ENCODE measurements at regions not wholly inside any gene's neighbourhood (a gene's known extent, or its start where the extent isn't known, plus 50 kb on each side); places are given as distances from the start of the nearest gene placed in this dataset.

DNA sequence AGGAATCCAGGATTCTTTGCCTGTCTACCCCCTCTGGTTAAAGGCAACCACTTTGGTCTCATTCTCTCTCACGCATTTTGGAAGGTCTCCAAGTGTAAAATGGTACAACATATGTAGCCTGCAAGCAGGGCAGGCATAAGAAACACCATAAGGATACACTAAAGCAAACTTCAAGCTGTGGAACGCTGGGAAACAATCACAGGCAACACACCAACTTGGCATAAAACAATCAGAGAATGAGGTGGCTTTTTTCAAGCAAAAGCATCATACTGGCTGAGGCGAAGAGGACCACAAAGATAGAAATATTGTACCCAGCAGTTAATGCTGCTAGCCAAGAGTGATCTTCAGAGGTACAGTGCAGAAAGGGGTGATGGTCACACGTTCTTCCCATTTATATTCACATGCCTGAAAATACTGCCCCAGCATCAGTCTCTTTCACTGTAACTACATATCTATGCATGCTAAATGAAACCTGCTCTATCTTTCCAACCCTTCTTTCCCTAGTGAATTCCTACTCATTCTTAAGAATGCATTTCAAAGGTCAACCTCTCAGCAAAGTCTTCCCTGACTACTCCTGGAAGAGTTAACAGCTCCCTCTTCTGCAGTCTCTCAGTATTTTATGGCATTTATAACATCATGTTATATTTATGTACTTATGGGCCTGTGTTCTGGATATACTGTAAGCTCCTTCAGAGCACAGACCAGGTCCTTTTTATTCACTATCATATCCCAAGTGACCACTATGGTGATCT, 71.9 kb upstream of the GALNT5 start:
- H3K36me3 ChIP-seq (ENCODE audit: control insufficient read depth, insufficient read depth, low read length), result no peaks in the 10 kb centered on the region
- 67% methylated on average over 1 of the region's 4 CpGs for WGBS (ENCODE audit: insufficient coverage, low lambda C conversion rate)
- peak; percentile 25 to 63 for DNase-seq

DNA sequence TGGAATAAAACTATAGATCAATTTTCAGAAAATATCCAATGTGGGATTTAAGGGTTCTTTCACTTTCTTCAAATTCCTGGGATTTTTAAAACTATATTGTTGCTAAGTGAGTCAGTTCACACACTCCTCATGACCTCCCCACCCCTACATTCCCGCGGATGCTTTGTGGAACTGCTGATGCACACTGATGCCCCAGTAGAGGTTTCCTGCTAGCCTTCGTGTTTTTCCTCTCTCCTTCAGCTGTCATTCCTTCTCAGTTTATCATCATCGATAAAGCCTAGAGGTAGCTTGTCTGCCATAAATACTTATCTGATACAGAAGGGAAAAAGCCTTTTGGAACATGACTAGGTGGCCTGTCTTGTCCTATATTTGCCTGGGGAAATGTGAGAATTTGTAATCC, 67.4 kb upstream of the GALNT5 start:
- Histone ChIP-seq H3K4me1 (ENCODE audit: control insufficient read depth, insufficient read depth, low read length) (no peaks in the 10 kb centered on the region), H3K27ac (ENCODE audit: low read length) (no peak overlapping the region), H3K36me3 (ENCODE audit: control insufficient read depth, insufficient read depth, low read length) (no peaks in the 10 kb centered on the region), H3K9me3 (ENCODE audit: control insufficient read depth, low read depth, low read length) (no peaks in the 10 kb centered on the region), H3K4me3 (ENCODE audit: low read length) (no peak overlapping the region), H3K27me3 (ENCODE audit: control insufficient read depth, insufficient read depth, low read length) (no peaks in the 10 kb centered on the region)
- no peak for DNase-seq
- WGBS (ENCODE audit: insufficient coverage, low lambda C conversion rate), result 58% methylated on average over 2 of the region's 4 CpGs

More for the DNA sequence above, 71.9 kb upstream of the GALNT5 start:
- Histone ChIP-seq H3K4me3 (ENCODE audit: low read length) (no peak overlapping the region), H3K4me1 (ENCODE audit: control insufficient read depth, insufficient read depth, low read length) (no peaks in the 10 kb centered on the region), H3K9me3 (ENCODE audit: control insufficient read depth, low read depth, low read length) (no peaks in the 10 kb centered on the region), H3K27ac (ENCODE audit: low read length) (no peak overlapping the region), H3K27me3 (ENCODE audit: control insufficient read depth, insufficient read depth, low read length) (no peaks in the 10 kb centered on the region)

DNA sequence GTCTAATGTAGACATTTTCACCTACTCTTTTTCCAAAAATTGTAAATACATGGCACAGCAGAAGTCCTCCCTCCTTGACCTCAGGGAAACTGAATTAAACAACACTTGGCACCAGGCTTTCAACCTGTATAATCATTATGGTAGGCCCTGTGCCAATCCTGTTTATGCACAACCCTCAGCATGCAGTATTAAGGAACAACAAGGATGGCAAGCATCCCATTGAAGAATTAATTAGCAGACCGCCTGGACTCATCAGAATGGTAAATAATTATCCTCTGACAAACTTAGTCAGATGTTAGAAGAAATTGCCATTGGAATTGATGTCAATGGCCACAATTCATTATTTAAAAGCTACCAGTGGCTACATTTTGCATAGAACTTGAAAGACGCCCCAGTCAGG, 66.3 kb upstream of the GALNT5 start:
- H3K27ac ChIP-seq (ENCODE audit: low read length), result no peak overlapping the region
- no peak overlapping the region for H3K4me3 ChIP-seq (ENCODE audit: low read length)
- no peaks in the 10 kb centered on the region for H3K27me3 ChIP-seq (ENCODE audit: control insufficient read depth, insufficient read depth, low read length)
- no peak for DNase-seq
- H3K36me3 ChIP-seq (ENCODE audit: control insufficient read depth, insufficient read depth, low read length), result no peaks in the 10 kb centered on the region
- no peaks in the 10 kb centered on the region for H3K9me3 ChIP-seq (ENCODE audit: control insufficient read depth, low read depth, low read length)
- 100% methylated on average over 1 of the region's 2 CpGs for WGBS (ENCODE audit: insufficient coverage, low lambda C conversion rate)
- no peaks in the 10 kb centered on the region for H3K4me1 ChIP-seq (ENCODE audit: control insufficient read depth, insufficient read depth, low read length)

DNA sequence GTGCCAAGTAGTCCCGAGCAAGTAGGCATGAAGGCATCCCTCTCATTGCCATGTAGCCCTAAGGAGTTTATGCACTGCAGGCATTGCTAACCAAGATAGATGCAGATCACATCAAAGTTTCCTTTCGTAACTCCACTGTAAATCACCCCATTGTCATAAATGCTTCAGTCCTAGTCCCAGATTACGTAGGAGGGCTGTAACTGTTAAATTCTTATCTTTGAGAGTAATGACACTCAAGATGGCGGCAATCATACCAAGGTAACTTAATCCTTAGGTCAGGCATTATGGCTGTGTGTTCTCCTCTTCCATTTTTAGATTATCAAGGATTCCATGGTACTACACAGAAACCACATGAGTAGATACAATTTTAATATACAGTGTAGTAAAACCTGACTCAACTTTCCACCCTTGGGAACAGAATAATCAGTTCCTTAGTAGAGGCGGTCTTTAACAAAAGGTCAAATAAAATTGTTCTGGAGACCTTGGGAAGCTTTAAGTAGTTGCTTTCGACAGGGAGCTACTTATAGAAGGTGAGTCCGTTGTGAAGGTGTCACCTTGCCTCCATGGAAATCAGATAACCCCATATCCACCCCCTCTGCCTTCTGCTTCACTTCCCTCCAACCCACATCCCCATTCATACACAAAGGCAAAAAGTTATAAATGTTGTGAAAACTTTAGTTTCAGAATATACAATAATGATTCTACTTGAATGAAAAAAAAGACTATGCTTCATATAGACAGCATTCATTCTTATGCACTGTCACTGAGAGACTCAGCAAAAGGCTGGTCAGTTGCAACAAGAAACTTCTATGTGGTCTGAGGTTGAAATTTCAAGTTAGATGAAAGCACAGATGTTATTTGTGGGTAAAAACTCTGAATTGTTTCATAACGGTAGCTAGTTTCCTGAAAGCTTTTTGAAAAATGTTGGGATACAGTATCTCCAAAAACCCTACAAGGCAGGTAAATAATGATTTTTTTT, 64.8 kb upstream of the GALNT5 start:
- Histone ChIP-seq H3K4me1 (ENCODE audit: control insufficient read depth, insufficient read depth, low read length) (no peaks in the 10 kb centered on the region), H3K27ac (ENCODE audit: low read length) (no peak overlapping the region)
- 100% methylated on average over 1 of the region's 8 CpGs for WGBS (ENCODE audit: insufficient coverage, low lambda C conversion rate)

DNA sequence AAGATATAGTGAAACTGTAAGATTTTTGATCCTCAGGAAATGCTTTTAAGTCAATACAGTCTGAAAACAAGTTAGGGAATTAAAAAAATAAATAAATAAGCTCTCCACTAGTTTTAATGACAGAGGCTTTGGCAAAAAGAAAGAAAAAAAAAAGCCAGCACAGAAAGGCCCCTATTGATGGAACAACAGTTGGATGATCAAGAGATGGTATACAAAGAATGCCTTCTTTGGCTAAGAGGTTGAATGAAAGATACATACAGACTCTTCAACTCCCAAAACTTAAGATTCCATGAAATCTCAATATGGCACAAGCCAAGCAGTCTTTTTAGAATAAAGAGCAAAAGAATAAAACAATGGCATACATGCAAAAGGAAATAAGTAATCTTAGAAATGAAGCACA, 64.0 kb upstream of the GALNT5 start:
- no peaks in the 10 kb centered on the region for H3K36me3 ChIP-seq (ENCODE audit: control insufficient read depth, insufficient read depth, low read length)
- no peak overlapping the region for H3K4me3 ChIP-seq (ENCODE audit: low read length)
- no peaks in the 10 kb centered on the region for H3K27me3 ChIP-seq (ENCODE audit: control insufficient read depth, insufficient read depth, low read length)
- no peak for DNase-seq
- H3K9me3 ChIP-seq (ENCODE audit: control insufficient read depth, low read depth, low read length), result no peaks in the 10 kb centered on the region
- H3K27ac ChIP-seq (ENCODE audit: low read length), result no peak overlapping the region
- no peaks in the 10 kb centered on the region for H3K4me1 ChIP-seq (ENCODE audit: control insufficient read depth, insufficient read depth, low read length)

More for the DNA sequence above, 64.8 kb upstream of the GALNT5 start:
- DNase-seq, result no peak
- Histone ChIP-seq H3K36me3 (ENCODE audit: control insufficient read depth, insufficient read depth, low read length) (no peaks in the 10 kb centered on the region), H3K4me3 (ENCODE audit: low read length) (no peak overlapping the region), H3K9me3 (ENCODE audit: control insufficient read depth, low read depth, low read length) (no peaks in the 10 kb centered on the region), H3K27me3 (ENCODE audit: control insufficient read depth, insufficient read depth, low read length) (no peaks in the 10 kb centered on the region)

DNA sequence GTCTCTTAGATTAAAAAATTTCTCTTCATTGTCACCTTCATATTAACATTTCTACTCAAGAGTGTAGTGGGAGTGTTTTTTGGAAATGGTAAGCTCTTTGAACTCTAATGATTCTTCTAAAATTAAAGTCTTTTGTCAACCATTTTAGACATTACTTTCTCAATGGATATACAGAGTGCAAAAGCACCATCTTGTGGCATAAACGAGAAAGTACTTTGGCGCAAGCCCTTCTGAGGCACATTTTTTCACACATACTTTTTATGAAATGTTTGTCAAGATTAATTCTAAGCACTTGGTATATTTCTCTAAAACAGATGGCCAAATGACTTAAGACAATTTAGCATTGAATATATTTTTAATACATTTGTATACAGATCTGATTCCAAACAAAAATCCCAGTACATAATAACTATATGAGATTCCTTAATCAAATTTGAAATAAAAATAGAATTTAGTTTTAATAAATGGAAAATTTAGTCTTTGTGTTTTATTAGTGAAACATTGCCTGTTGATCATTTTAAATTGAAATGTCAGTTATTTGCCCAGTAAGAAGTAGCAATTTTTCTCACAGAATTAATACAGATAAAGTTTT, 63.3 kb upstream of the GALNT5 start:
- Histone ChIP-seq H3K27me3 (ENCODE audit: control insufficient read depth, insufficient read depth, low read length) (no peaks in the 10 kb centered on the region), H3K4me3 (ENCODE audit: low read length) (no peak overlapping the region), H3K27ac (ENCODE audit: low read length) (no peak overlapping the region), H3K36me3 (ENCODE audit: control insufficient read depth, insufficient read depth, low read length) (no peaks in the 10 kb centered on the region), H3K9me3 (ENCODE audit: control insufficient read depth, low read depth, low read length) (no peaks in the 10 kb centered on the region), H3K4me1 (ENCODE audit: control insufficient read depth, insufficient read depth, low read length) (no peaks in the 10 kb centered on the region)
- 0% methylated on average over 1 of the region's 2 CpGs for WGBS (ENCODE audit: insufficient coverage, low lambda C conversion rate)
- DNase-seq, result peak; percentile 29 to 43

DNA sequence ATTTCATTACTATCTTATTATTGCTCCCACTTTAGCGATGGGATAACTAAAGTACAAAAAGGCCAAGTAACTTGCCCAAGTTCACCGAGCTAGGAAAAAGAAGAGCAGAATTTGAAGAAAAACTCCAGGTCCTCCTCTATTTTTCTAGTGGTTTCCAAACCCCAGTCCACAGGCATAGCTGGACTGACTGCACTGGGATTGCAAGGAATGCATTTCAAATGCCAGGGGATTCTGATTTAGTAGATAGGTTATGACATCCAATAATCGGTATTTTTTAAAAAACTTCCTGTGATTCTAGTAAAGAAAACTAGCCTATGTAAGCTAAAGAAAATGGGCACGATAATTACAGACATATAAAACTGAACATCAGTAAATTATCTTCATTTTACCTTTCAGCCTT, 62.7 kb upstream of the GALNT5 start:
- no peaks in the 10 kb centered on the region for H3K27me3 ChIP-seq (ENCODE audit: control insufficient read depth, insufficient read depth, low read length)
- no peaks in the 10 kb centered on the region for H3K36me3 ChIP-seq (ENCODE audit: control insufficient read depth, insufficient read depth, low read length)
- H3K4me1 ChIP-seq (ENCODE audit: control insufficient read depth, insufficient read depth, low read length), result no peaks in the 10 kb centered on the region
- H3K9me3 ChIP-seq (ENCODE audit: control insufficient read depth, low read depth, low read length), result no peaks in the 10 kb centered on the region
- 94% methylated on average over 2 of the region's 4 CpGs for WGBS (ENCODE audit: insufficient coverage, low lambda C conversion rate)
- H3K27ac ChIP-seq (ENCODE audit: low read length), result no peak overlapping the region
- no peak for DNase-seq
- H3K4me3 ChIP-seq (ENCODE audit: low read length), result no peak overlapping the region

DNA sequence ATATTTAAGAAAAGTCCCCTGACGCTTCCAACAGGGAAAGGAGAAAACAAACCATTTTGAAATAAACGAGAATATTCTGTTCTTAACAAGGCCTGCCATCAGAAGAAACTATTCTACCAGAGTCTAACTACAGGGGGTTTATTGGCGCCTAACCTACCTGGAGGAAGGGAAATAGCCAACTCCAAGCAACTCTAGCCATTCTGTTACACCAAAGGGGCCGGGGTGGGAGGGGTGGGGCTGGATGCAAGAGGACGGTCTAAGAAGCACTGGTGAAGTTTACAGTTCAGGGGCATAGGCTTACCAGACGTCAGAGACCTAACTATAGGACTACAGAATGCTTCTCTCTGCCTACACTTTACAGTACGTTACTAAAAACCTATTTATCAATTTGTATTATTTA, 60.5 kb upstream of the GALNT5 start:
- DNase-seq, result no peak
- Histone ChIP-seq H3K27ac (ENCODE audit: low read length) (no peak overlapping the region), H3K9me3 (ENCODE audit: control insufficient read depth, low read depth, low read length) (no peaks in the 10 kb centered on the region), H3K27me3 (ENCODE audit: control insufficient read depth, insufficient read depth, low read length) (no peaks in the 10 kb centered on the region), H3K4me3 (ENCODE audit: low read length) (no peak overlapping the region), H3K4me1 (ENCODE audit: control insufficient read depth, insufficient read depth, low read length) (no peaks in the 10 kb centered on the region), H3K36me3 (ENCODE audit: control insufficient read depth, insufficient read depth, low read length) (no peaks in the 10 kb centered on the region)
- 100% methylated on average over 1 of the region's 7 CpGs for WGBS (ENCODE audit: insufficient coverage, low lambda C conversion rate)

DNA sequence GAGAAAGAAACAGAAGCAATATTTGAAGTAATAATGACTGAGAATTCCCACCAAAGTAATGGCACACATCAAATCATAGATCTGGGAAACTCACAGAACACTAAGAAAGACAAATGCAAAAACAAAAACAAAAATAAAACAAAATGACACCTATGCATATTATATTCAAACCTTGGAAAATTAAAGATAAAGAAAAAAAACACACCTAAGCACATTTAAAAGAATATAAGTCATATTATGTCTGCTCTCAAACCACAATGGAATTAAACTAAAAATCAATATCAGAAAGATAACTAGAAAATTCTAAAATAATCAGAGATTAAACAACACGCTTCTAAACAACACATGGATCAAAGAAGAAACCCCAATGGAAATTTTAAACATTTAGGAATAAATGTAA, 59.7 kb upstream of the GALNT5 start:
- WGBS (ENCODE audit: insufficient coverage, low lambda C conversion rate), result no CpG with 5 or more reads among the region's 1 CpG
- DNase-seq, result no peak
- H3K4me3 ChIP-seq (ENCODE audit: low read length), result no peak overlapping the region
- H3K27me3 ChIP-seq (ENCODE audit: control insufficient read depth, insufficient read depth, low read length), result no peaks in the 10 kb centered on the region
- H3K4me1 ChIP-seq (ENCODE audit: control insufficient read depth, insufficient read depth, low read length), result no peaks in the 10 kb centered on the region
- no peaks in the 10 kb centered on the region for H3K36me3 ChIP-seq (ENCODE audit: control insufficient read depth, insufficient read depth, low read length)
- H3K27ac ChIP-seq (ENCODE audit: low read length), result no peak overlapping the region
- H3K9me3 ChIP-seq (ENCODE audit: control insufficient read depth, low read depth, low read length), result no peaks in the 10 kb centered on the region

DNA sequence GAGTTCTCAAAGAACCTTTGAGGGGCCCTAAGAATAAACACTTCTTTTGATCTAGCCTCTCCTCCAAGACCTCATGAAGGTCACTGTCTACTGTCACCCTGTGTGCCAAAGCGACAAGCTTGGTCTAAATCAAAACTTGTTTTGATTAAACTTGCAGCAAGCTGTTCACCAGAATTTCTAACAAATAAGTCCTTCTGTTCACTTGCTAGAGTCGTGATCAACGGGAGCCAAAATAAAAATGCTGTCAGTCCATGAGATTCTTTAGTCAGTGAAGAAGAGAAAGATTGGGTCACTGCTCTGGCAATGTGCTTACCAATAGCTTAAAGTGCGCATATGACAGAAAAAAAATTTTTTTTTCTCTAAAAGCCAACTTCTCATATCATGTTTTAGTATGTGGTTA, 53.9 kb upstream of the GALNT5 start:
- 80% methylated on average over 1 of the region's 4 CpGs for WGBS (ENCODE audit: insufficient coverage, low lambda C conversion rate)

More for the DNA sequence above, 53.9 kb upstream of the GALNT5 start:
- Histone ChIP-seq H3K4me3 (ENCODE audit: low read length) (no peak overlapping the region), H3K27me3 (ENCODE audit: control insufficient read depth, insufficient read depth, low read length) (no peaks in the 10 kb centered on the region), H3K36me3 (ENCODE audit: control insufficient read depth, insufficient read depth, low read length) (no peaks in the 10 kb centered on the region), H3K9me3 (ENCODE audit: control insufficient read depth, low read depth, low read length) (no peaks in the 10 kb centered on the region), H3K27ac (ENCODE audit: low read length) (no peak overlapping the region), H3K4me1 (ENCODE audit: control insufficient read depth, insufficient read depth, low read length) (no peaks in the 10 kb centered on the region)
- DNase-seq, result no peak

Data from large intestine (tissue), 3 donors.